ENCODE measurements at regions not wholly inside any gene's neighbourhood (a gene's known extent, or its start where the extent isn't known, plus 50 kb on each side); places are given as distances from the start of the nearest gene placed in this dataset.
A peak's percentile ranks its signal among the peaks of the same experiment; 100 is the strongest.

DNA sequence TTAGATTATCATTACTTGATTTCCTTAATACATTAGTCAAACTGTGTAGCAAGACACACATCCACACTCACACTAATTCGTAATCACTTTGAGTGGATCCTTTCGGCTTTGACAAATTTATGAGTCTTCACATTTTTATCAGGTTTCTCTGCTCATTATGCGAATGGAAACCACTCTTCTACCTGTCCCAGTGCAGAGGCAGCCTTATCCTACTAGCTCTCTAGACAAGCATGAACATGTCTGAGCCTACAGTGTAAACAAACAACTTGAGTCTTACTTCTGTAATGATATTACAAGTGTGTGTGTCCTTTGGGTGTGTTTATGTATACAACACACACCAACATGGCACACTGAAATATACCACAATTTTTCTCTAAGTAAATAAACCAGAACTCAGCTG is 361.9 kb upstream of the CHST9 start:
- Histone ChIP-seq H3K9me3 (peaks cover 0 to 6% (median 0%) of the 10 kb centered on the region in 8 donors), H3K36me3 (no peaks in the 10 kb centered on the region), H3K4me1 (no peaks in the 10 kb centered on the region), H3K4me3 (no peak overlapping the region), H3K27me3 (replicated peaks in 1 of 7) (no peaks in the 10 kb centered on the region), H3K27ac (no peak overlapping the region)
- no peak for DNase-seq
- WGBS, 5 donors, result 85 to 91% (median 87%) methylated on average over 3 of the region's 3 CpGs
- intact Hi-C loops (cut with DNase I; ENCODE audit: low total_unique reads), result no loop called here
- no peak for TF ChIP-seq POLR2AphosphoS5 (IDR thresholded peaks at IDR 0.05)
- TF ChIP-seq, protein P1, sequence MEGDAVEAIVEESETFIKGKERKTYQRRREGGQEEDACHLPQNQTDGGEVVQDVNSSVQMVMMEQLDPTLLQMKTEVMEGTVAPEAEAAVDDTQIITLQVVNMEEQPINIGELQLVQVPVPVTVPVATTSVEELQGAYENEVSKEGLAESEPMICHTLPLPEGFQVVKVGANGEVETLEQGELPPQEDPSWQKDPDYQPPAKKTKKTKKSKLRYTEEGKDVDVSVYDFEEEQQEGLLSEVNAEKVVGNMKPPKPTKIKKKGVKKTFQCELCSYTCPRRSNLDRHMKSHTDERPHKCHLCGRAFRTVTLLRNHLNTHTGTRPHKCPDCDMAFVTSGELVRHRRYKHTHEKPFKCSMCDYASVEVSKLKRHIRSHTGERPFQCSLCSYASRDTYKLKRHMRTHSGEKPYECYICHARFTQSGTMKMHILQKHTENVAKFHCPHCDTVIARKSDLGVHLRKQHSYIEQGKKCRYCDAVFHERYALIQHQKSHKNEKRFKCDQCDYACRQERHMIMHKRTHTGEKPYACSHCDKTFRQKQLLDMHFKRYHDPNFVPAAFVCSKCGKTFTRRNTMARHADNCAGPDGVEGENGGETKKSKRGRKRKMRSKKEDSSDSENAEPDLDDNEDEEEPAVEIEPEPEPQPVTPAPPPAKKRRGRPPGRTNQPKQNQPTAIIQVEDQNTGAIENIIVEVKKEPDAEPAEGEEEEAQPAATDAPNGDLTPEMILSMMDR (IDR thresholded peaks at IDR 0.05 in 8 of 11, conservative IDR thresholded peaks at IDR 0.05 in 3 of 11), result no peak
- TF ChIP-seq POLR2A (IDR thresholded peaks at IDR 0.05), result no peak

- intact Hi-C loops (cut with DNase I; ENCODE audit: low total_unique reads), result no loop called here
- no peaks in the 10 kb centered on the region for H3K4me1 ChIP-seq
- no peaks in the 10 kb centered on the region for H3K36me3 ChIP-seq
- H3K27ac ChIP-seq, result no peak overlapping the region
- no peak overlapping the region for H3K4me3 ChIP-seq
- DNase-seq, result no peak
- TF ChIP-seq POLR2AphosphoS5 (IDR thresholded peaks at IDR 0.05), result no peak
- TF ChIP-seq POLR2A (IDR thresholded peaks at IDR 0.05), result no peak
- TF ChIP-seq, protein P1 (IDR thresholded peaks at IDR 0.05 in 8 of 11, conservative IDR thresholded peaks at IDR 0.05 in 3 of 11), result no peak
- no peaks in the 10 kb centered on the region for H3K27me3 ChIP-seq (replicated peaks in 1 of 7)
- peaks cover 0 to under 1% (median 0%) of the 10 kb centered on the region in 8 donors for H3K9me3 ChIP-seq
Observed at GRCh38 chr18:27544206-27544605, 359.1 kb upstream of the CHST9 start.

DNA sequence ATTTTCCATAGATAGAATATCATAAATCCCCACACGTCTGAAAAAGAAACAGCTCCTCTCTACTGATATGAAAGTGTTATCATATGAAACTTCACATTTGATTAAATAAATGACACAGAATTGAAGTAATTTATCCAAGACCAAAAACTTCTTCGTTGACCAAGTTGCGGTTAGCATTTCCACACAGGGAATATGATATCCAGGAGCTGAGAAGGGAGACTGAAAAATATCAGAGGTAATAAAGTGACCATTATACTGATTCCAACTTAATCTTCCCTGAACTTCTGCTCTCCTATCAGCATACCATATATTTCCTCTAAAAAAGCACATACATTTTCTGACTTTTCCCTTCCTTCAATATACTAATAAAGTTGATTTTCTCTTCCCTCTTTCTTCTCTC is 356.2 kb upstream of the CHST9 start:
- WGBS, 5 donors, result 86 to 95% (median 90%) methylated on average over 3 of the region's 3 CpGs

GRCh38 chr18:27540111-27540510 is 355.0 kb upstream of the CHST9 start:
- DNase-seq, result no peak
- no peaks in the 10 kb centered on the region for H3K9me3 ChIP-seq
- no peaks in the 10 kb centered on the region for H3K4me1 ChIP-seq
- H3K27ac ChIP-seq, result peak overlapping the region in 2 of 8 donors; percentile 23 to 25
- no peak for TF ChIP-seq POLR2AphosphoS5 (IDR thresholded peaks at IDR 0.05)
- TF ChIP-seq, protein P1 (IDR thresholded peaks at IDR 0.05 in 8 of 11, conservative IDR thresholded peaks at IDR 0.05 in 3 of 11), result no peak
- no peak for TF ChIP-seq POLR2A (IDR thresholded peaks at IDR 0.05)
- no peak overlapping the region for H3K4me3 ChIP-seq
- H3K27me3 ChIP-seq (replicated peaks in 1 of 7), result no peaks in the 10 kb centered on the region
- H3K36me3 ChIP-seq, result no peaks in the 10 kb centered on the region
- WGBS, 5 donors, result 29 to 35% (median 32%) methylated on average over 6 of the region's 6 CpGs
- intact Hi-C loops (cut with DNase I; ENCODE audit: low total_unique reads), result no loop called here

More for the DNA sequence above, 356.2 kb upstream of the CHST9 start:
- no peaks in the 10 kb centered on the region for H3K36me3 ChIP-seq
- no peak for DNase-seq
- no peak overlapping the region for H3K27ac ChIP-seq
- H3K4me1 ChIP-seq, result no peaks in the 10 kb centered on the region
- H3K27me3 ChIP-seq (replicated peaks in 1 of 7), result no peaks in the 10 kb centered on the region
- intact Hi-C loops (cut with DNase I; ENCODE audit: low total_unique reads), result no loop called here
- no peaks in the 10 kb centered on the region for H3K9me3 ChIP-seq
- TF ChIP-seq POLR2A (IDR thresholded peaks at IDR 0.05) (no peak), POLR2AphosphoS5 (IDR thresholded peaks at IDR 0.05) (no peak)
- TF ChIP-seq, protein P1 (IDR thresholded peaks at IDR 0.05 in 8 of 11, conservative IDR thresholded peaks at IDR 0.05 in 3 of 11), result no peak
- no peak overlapping the region for H3K4me3 ChIP-seq

Measured in spleen (tissue), 11 donors.